ENCODE measurements at regions not wholly inside any gene's neighbourhood (a gene's known extent, or its start where the extent isn't known, plus 50 kb on each side); places are given as distances from the start of the nearest gene placed in this dataset.

GRCh38 chr4:170769862-170770261, 680.1 kb upstream of the AADAT start:
- ATAC-seq (no peak), DNase-seq (no peak)
- H3K36me3 ChIP-seq = no peaks in the 10 kb centered on the region
- intact Hi-C loops (cut with DNase I; ENCODE audit: low total_unique reads) = no loop called here
- no peaks in the 10 kb centered on the region for H3K4me1 ChIP-seq
- no peak overlapping the region for H3K4me3 ChIP-seq
- no peaks in the 10 kb centered on the region for H3K9me3 ChIP-seq
- no peak overlapping the region for H3K27ac ChIP-seq
- no peak for TF ChIP-seq POLR2A (IDR thresholded peaks at IDR 0.05)
- no peak for TF ChIP-seq CTCF (IDR thresholded peaks at IDR 0.05 in 4 of 5, conservative IDR thresholded peaks at IDR 0.05 in 1 of 5)
- in situ Hi-C loops (cut with MboI; ENCODE audit: low sequenced_read_pairs in 4 of 4) = no loop called here
- H3K27me3 ChIP-seq = no peaks in the 10 kb centered on the region

- intact Hi-C loops (cut with DNase I; ENCODE audit: low total_unique reads) (no loop called here), in situ Hi-C loops (cut with MboI; ENCODE audit: low sequenced_read_pairs in 4 of 4) (no loop called here)
- Histone ChIP-seq H3K36me3 (no peaks in the 10 kb centered on the region), H3K27ac (no peak overlapping the region), H3K4me1 (no peaks in the 10 kb centered on the region), H3K27me3 (no peaks in the 10 kb centered on the region), H3K4me3 (no peak overlapping the region), H3K9me3 (no peaks in the 10 kb centered on the region)
- ATAC-seq = no peak
- TF ChIP-seq CTCF (IDR thresholded peaks at IDR 0.05 in 4 of 5, conservative IDR thresholded peaks at IDR 0.05 in 1 of 5) (no peak), POLR2A (IDR thresholded peaks at IDR 0.05) (no peak)
- DNase-seq = no peak
Observed at GRCh38 chr4:170758988-170759387, 669.2 kb upstream of the AADAT start.

GRCh38 chr4:170750519-170750918, 660.8 kb upstream of the AADAT start:
- in situ Hi-C loops (cut with MboI; ENCODE audit: low sequenced_read_pairs in 4 of 4) (no loop called here), intact Hi-C loops (cut with DNase I; ENCODE audit: low total_unique reads) (no loop called here)
- Histone ChIP-seq H3K4me1 (no peaks in the 10 kb centered on the region), H3K9me3 (no peaks in the 10 kb centered on the region), H3K27me3 (no peaks in the 10 kb centered on the region), H3K27ac (no peak overlapping the region), H3K4me3 (no peak overlapping the region), H3K36me3 (no peaks in the 10 kb centered on the region)
- TF ChIP-seq CTCF (IDR thresholded peaks at IDR 0.05 in 4 of 5, conservative IDR thresholded peaks at IDR 0.05 in 1 of 5) (no peak), POLR2A (IDR thresholded peaks at IDR 0.05) (no peak)
- DNase-seq = no peak
- ATAC-seq = no peak

- Histone ChIP-seq H3K4me3 (no peak overlapping the region), H3K27ac (no peak overlapping the region), H3K4me1 (no peaks in the 10 kb centered on the region), H3K36me3 (no peaks in the 10 kb centered on the region), H3K27me3 (no peaks in the 10 kb centered on the region), H3K9me3 (no peaks in the 10 kb centered on the region)
- ATAC-seq (no peak), DNase-seq (no peak)
- in situ Hi-C loops (cut with MboI; ENCODE audit: low sequenced_read_pairs in 4 of 4) (no loop called here), intact Hi-C loops (cut with DNase I; ENCODE audit: low total_unique reads) (no loop called here)
- TF ChIP-seq POLR2A (IDR thresholded peaks at IDR 0.05) (no peak), CTCF (IDR thresholded peaks at IDR 0.05 in 4 of 5, conservative IDR thresholded peaks at IDR 0.05 in 1 of 5) (no peak)
Observed at GRCh38 chr4:170748975-170749374, 659.2 kb upstream of the AADAT start.

GRCh38 chr4:170743633-170744032, 653.9 kb upstream of the AADAT start:
- Histone ChIP-seq H3K36me3 (no peaks in the 10 kb centered on the region), H3K9me3 (no peaks in the 10 kb centered on the region), H3K27me3 (no peaks in the 10 kb centered on the region), H3K27ac (no peak overlapping the region), H3K4me1 (no peaks in the 10 kb centered on the region), H3K4me3 (no peak overlapping the region)
- intact Hi-C loops (cut with DNase I; ENCODE audit: low total_unique reads) = no loop called here
- no peak for TF ChIP-seq POLR2A (IDR thresholded peaks at IDR 0.05)
- TF ChIP-seq CTCF (IDR thresholded peaks at IDR 0.05 in 4 of 5, conservative IDR thresholded peaks at IDR 0.05 in 1 of 5) = no peak
- in situ Hi-C loops (cut with MboI; ENCODE audit: low sequenced_read_pairs in 4 of 4) = no loop called here
- DNase-seq (no peak), ATAC-seq (no peak)

Measured in gastrocnemius medialis (tissue), 4 donors.